ENCODE measurements at regions not wholly inside any gene's neighbourhood (a gene's known extent, or its start where the extent isn't known, plus 50 kb on each side); places are given as distances from the start of the nearest gene placed in this dataset.
"Not testable (repeated sequence)": the region's sequence is repeated elsewhere in the genome, so short reads cannot be mapped to it uniquely, and the experiment has no call there.

- 33 to 50% (median 35%) methylated on average over 3 of the region's 3 CpGs for WGBS, 3 donors
- H3K27me3 ChIP-seq, result no peaks in the 10 kb centered on the region
Observed at GRCh38 chrX:117835034-117835433, 281.6 kb downstream of the KLHL13 start.

GRCh38 chrX:117834076-117834475 lies 282.5 kb downstream of the KLHL13 start:
- intact Hi-C loops (cut with DNase I), result no loop called here
- DNase-seq, result no peak
- no peak overlapping the region for H3K4me3 ChIP-seq
- no peak overlapping the region for H3K27ac ChIP-seq
- no peak for TF ChIP-seq CTCF (IDR thresholded peaks at IDR 0.05)
- no peak for TF ChIP-seq EP300 (IDR thresholded peaks at IDR 0.05)
- TF ChIP-seq POLR2A (IDR thresholded peaks at IDR 0.05), result no peak
- H3K9me3 ChIP-seq, result no peaks in the 10 kb centered on the region
- no peaks in the 10 kb centered on the region for H3K36me3 ChIP-seq
- H3K27me3 ChIP-seq, result no peaks in the 10 kb centered on the region
- 79 to 84% (median 81%) methylated on average over 1 of the region's 1 CpG for WGBS, 3 donors
- no peaks in the 10 kb centered on the region for H3K4me1 ChIP-seq (ENCODE audit: insufficient read depth)

More at GRCh38 chrX:117835034-117835433, 281.6 kb downstream of the KLHL13 start:
- intact Hi-C loops (cut with DNase I), result no loop called here
- H3K4me1 ChIP-seq (ENCODE audit: insufficient read depth), result no peaks in the 10 kb centered on the region
- DNase-seq, result no peak
- H3K27ac ChIP-seq, result no peak overlapping the region
- H3K4me3 ChIP-seq, result no peak overlapping the region
- TF ChIP-seq POLR2A (IDR thresholded peaks at IDR 0.05) (no peak), CTCF (IDR thresholded peaks at IDR 0.05) (no peak), EP300 (IDR thresholded peaks at IDR 0.05) (no peak)
- no peaks in the 10 kb centered on the region for H3K36me3 ChIP-seq
- no peaks in the 10 kb centered on the region for H3K9me3 ChIP-seq

- DNase-seq; H3K4me1 ChIP-seq (ENCODE audit: insufficient read depth); H3K27ac ChIP-seq; H3K36me3 ChIP-seq; H3K4me3 ChIP-seq; intact Hi-C loops (cut with DNase I); H3K9me3 ChIP-seq; H3K27me3 ChIP-seq: not testable (repeated sequence)
Observed at GRCh38 chrX:117821472-117821871, 295.1 kb downstream of the KLHL13 start.

- H3K27me3 ChIP-seq, result no peaks in the 10 kb centered on the region
- WGBS, 3 donors, result 67 to 72% (median 68%) methylated on average over 3 of the region's 3 CpGs
- no peaks in the 10 kb centered on the region for H3K4me1 ChIP-seq (ENCODE audit: insufficient read depth)
- TF ChIP-seq CTCF (IDR thresholded peaks at IDR 0.05) (no peak), POLR2A (IDR thresholded peaks at IDR 0.05) (no peak)
- intact Hi-C loops (cut with DNase I), result no loop called here
- no peaks in the 10 kb centered on the region for H3K9me3 ChIP-seq
- H3K27ac ChIP-seq, result no peak overlapping the region
- no peaks in the 10 kb centered on the region for H3K36me3 ChIP-seq
- H3K4me3 ChIP-seq, result no peak overlapping the region
- DNase-seq, result no peak
Observed at GRCh38 chrX:117808426-117808825, 308.2 kb downstream of the KLHL13 start.

GRCh38 chrX:117803463-117803862 lies 313.1 kb downstream of the KLHL13 start:
- Histone ChIP-seq H3K36me3 (no peaks in the 10 kb centered on the region), H3K27ac (no peak overlapping the region), H3K4me3 (no peak overlapping the region), H3K4me1 (ENCODE audit: insufficient read depth) (no peaks in the 10 kb centered on the region), H3K27me3 (no peaks in the 10 kb centered on the region), H3K9me3 (no peaks in the 10 kb centered on the region)
- TF ChIP-seq POLR2A (IDR thresholded peaks at IDR 0.05) (no peak), EP300 (IDR thresholded peaks at IDR 0.05) (no peak), CTCF (IDR thresholded peaks at IDR 0.05) (no peak)
- intact Hi-C loops (cut with DNase I), result no loop called here
- no peak for DNase-seq
- WGBS, 3 donors, result 29 to 45% (median 39%) methylated on average over 1 of the region's 1 CpG

All from ovary (tissue), 7 donors.